K562 (cell line): ENCODE measurements at regions not wholly inside any gene's neighbourhood (a gene's known extent, or its start where the extent isn't known, plus 50 kb on each side); places are given as distances from the start of the nearest gene placed in this dataset.
"Not testable (repeated sequence)": the region's sequence is repeated elsewhere in the genome, so short reads cannot be mapped to it uniquely, and the experiment has no call there.

Experiments used
- HNRNPH1 ChIP-seq: fragments of 200-400 bp; formaldehyde crosslinking; optimal IDR thresholded peaks from 2 replicates; pipeline ENCODE3; 2017; ENCODE audit warnings: low read depth, mild to moderate bottlenecking, low read length, moderate library complexity
- MEF2D ChIP-seq: conservative IDR thresholded peaks from 2 replicates; pipeline ENCODE4 v1.6.1; 2016; ENCODE audit warnings: low read depth, missing genetic modification characterization, missing compliant biosample characterization

- TF ChIP-seq HNRNPH1, MEF2D: not testable (repeated sequence)
Observed at GRCh38 chr1:866631-867299, 57.0 kb upstream of the SAMD11 start.
